GM12872 (cell line): ENCODE measurements at regions not wholly inside any gene's neighbourhood (a gene's known extent, or its start where the extent isn't known, plus 50 kb on each side); places are given as distances from the start of the nearest gene placed in this dataset.

ENCODE experiments used
- CTCF ChIP-seq: IDR thresholded peaks from 3 replicates; pipeline ENCODE4 v1.5.1; 2011; ENCODE audit warnings: low read depth, mild to moderate bottlenecking, low read length, moderate library complexity; ENCODE audit not compliant: insufficient read depth

DNA sequence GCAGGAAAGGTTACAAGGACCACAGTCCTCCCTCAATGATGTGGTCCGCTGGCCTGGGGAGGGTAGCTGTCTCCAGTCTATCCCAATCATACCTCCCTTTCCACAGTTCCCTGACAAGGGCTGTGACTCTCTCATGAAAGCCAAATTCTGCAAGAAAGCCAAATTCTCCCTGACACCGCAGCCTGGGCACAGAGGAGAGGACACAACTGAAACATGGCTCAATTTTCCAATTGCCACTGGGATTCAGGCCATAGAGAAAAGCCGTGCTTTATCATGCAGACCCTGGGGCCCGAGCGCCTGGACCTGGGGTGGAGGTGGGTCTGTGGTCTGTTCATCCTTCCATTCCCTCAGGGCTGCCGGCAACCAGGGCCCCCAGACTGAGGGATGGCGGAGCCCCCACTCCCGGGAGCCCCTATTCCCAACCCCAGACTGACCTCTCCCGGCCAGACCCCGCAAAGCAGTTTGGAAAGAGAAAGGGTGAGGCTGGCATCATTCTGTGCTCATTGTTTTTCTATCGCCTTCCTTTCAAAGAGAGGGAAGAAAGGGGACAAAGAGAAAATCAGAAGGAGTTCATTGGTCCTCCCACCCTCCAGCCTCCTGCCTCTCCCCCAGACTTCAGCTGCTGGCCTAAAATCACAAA, 239.5 kb downstream of the BUD13 start:
- TF ChIP-seq CTCF: no peak

DNA sequence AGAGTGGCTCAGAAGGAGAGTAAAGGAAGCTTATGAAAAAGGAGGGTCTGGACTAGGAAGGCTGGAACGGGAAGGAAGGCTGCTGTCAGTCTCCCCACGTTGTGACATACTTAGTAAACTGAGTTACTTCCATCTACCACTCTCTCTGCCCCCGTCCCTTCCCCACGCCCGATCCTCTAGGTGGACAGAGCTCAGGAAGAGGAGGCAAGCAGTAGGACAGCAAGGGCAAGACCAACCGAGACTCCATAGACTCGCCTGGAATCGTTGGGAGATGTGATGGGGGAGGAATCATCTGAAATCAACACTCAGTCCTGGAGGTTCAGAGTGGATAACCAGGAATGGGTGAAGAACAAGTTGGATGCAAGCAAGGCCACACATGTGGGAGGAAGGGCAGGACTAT, 240.7 kb downstream of the BUD13 start:
- no peak for TF ChIP-seq CTCF

- no peak for TF ChIP-seq CTCF
Measured at GRCh38 chr11:116530705-116531104, 242.1 kb downstream of the BUD13 start.

DNA sequence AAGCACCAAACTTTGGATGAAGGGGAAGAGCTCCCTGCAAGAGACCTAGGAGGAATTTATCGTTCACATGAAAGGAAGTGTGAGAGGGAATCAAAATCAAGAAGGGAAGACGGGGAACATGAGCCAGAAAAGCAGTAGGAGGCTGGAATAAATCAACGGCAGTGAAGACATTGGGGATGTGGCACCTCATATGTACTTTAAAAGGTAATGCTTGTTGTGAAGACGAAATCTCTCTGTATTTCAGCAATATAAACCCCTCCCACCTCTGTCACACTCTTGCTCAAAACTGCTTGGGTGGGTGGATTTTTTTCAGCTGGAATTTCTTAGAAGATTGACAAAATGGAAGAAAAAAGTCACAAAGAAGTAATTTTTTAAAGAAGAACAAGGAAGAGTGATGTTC, 243.5 kb downstream of the BUD13 start:
- TF ChIP-seq CTCF: no peak

DNA sequence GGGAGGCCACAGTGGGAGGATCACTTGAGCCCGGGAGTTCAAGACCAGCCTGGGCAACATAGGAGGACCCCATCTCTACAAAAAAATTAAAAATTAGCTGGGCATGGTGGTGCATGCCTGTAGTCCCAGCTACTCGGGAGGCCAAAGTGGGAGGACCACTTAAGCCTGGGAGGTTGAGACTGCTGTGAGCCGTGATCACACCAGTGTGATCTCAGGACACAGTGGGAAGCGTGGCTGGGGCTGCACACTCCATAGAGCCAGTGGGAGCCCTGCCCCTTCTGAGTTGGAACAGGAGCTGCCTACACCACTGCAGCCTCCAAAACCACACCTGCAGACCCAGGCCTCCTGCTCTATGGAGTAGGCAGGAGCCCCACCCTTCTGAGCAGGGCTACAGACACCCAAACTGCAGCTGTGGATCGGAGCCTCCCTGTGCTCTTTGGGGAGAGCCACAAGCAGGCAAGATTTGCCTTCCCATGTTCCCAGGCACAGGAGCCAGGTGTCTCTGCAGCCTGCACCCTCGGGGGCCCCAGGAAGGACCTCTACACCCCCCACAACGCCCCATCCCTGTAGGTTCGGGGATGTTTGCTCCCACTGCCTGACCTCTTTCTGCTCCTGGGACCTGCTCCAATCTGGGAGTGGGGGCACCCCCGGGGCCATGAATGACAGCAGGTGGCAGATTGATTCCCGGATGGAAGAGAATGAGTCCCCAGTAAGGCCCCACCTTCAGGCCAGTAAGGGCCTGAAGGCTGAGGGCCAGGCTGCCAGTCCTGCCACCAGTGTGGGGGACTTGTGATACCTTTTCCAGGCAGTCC, 245.4 kb downstream of the BUD13 start:
- no peak for TF ChIP-seq CTCF

DNA sequence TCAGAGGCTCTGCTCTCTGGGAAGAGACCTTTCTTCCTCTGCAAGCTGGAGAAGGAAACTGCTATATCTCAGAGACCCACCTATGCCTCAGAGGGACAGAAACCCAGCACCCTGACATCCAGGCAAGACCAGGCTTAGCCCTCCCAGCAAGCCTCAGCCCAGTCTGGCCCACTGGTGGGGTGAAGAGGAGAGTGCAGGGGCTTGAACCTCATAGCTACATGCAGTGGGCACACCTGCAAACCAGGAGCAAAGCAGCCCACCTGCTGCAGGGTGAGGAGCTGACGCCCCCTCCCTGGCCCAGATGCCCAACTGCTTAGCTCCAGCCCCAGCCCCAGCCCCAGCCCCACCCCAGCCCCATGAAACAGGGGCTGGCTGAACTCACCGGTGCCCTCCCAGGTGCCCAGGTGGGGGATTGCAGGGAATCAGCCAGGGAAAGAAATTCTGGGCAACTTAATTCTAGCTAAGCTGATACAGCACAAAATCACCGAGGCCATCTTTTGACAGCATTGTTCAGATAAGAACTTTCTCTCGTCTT, 246.8 kb downstream of the BUD13 start:
- TF ChIP-seq CTCF: no peak

DNA sequence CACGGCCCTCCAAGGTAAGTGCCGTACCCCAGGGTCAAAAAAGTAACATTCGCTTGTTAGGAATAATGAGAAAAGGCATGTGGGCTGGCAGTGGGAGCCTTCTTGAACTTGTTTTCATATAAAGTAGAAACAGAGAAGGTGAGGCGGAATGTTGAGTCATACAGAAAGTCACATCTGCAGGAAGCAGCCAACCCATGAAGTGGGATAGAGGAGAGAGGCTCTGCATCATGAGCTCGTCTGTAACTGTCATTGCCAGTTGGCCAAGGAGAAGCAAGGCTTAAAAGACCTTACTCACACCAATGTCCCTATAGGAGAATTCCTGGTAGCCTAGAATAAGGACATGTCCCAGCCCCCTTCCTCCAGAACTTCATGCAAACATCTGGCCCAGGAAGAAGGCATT, 253.3 kb downstream of the BUD13 start:
- TF ChIP-seq CTCF: no peak
